GM21529 (cell line): ENCODE measurements at regions not wholly inside any gene's neighbourhood (a gene's known extent, or its start where the extent isn't known, plus 50 kb on each side); places are given as distances from the start of the nearest gene placed in this dataset.

Experiments
- ATAC-seq: cut with Tn5 transposase; IDR thresholded peaks from one replicate; pipeline ENCODE4 v1.9.1; 2021; ENCODE audit not compliant: unreplicated experiment

- ATAC-seq = no peak
These were observed 1286.6 kb downstream of the FSTL5 start for GRCh38 chr4:160877087-160877790.

- no peak for ATAC-seq
These were observed 1283.6 kb downstream of the FSTL5 start for GRCh38 chr4:160880180-160880579.

- ATAC-seq = no peak
These were observed 1276.1 kb downstream of the FSTL5 start for GRCh38 chr4:160887668-160888067.

- ATAC-seq = no peak
These were observed 1269.7 kb downstream of the FSTL5 start for GRCh38 chr4:160894128-160894527.

- no peak for ATAC-seq
These were observed 1269.0 kb downstream of the FSTL5 start for GRCh38 chr4:160894809-160895208.

GRCh38 chr4:160927311-160927710, 1236.5 kb downstream of the FSTL5 start:
- ATAC-seq = no peak

GRCh38 chr4:160928482-160928881, 1235.3 kb downstream of the FSTL5 start:
- ATAC-seq = no peak

- ATAC-seq = no peak
These were observed 1216.1 kb downstream of the FSTL5 start for GRCh38 chr4:160947653-160948052.

GRCh38 chr4:160956875-160957274, 1206.9 kb downstream of the FSTL5 start:
- ATAC-seq = no peak

GRCh38 chr4:160969925-160970324, 1193.9 kb downstream of the FSTL5 start:
- no peak for ATAC-seq

- no peak for ATAC-seq
These were observed 1183.7 kb downstream of the FSTL5 start for GRCh38 chr4:160980091-160980490.

GRCh38 chr4:160981083-160981482, 1182.7 kb downstream of the FSTL5 start:
- ATAC-seq = no peak

- no peak for ATAC-seq
These were observed 1180.8 kb downstream of the FSTL5 start for GRCh38 chr4:160983035-160983434.

- no peak for ATAC-seq
These were observed 1161.4 kb downstream of the FSTL5 start for GRCh38 chr4:161002386-161002785.

GRCh38 chr4:161003418-161004057, 1160.3 kb downstream of the FSTL5 start:
- no peak for ATAC-seq

- no peak for ATAC-seq
These were observed 1158.1 kb downstream of the FSTL5 start for GRCh38 chr4:161005746-161006145.

GRCh38 chr4:161008527-161008926, 1155.3 kb downstream of the FSTL5 start:
- ATAC-seq = no peak

GRCh38 chr4:161010227-161010626, 1153.6 kb downstream of the FSTL5 start:
- no peak for ATAC-seq
